Adrenal gland (tissue), 9 donors: ENCODE measurements at regions not wholly inside any gene's neighbourhood (a gene's known extent, or its start where the extent isn't known, plus 50 kb on each side); places are given as distances from the start of the nearest gene placed in this dataset.

ENCODE experiments used
- DNase-seq, 7 donors: peaks; one replicate each; pipeline ENCODE4 v3.0.0-alpha.2; 2019 to 2020
- H3K27ac ChIP-seq, 5 donors: fragments of 200-600 bp; sonication (generic) in 4 of 5; 1 replicate in 3 of 5; 2 replicates in 2 of 5; pipeline versions ENCODE4 v1.5.1 to v1.8.0; 2016 to 2020; ENCODE audit warnings: mild to moderate bottlenecking in 1 of 5
- H3K27me3 ChIP-seq: fragments of 200-600 bp; 2 replicates; pipeline ENCODE4 v1.8.0; 2021
- H3K36me3 ChIP-seq, 2 donors: fragments of 200-600 bp; replicated peaks in 1 of 2; 1 replicate in 1 of 2; 2 replicates in 1 of 2; pipeline versions ENCODE4 v1.5.1 to v1.8.0; 2018 to 2022
- H3K4me1 ChIP-seq, 2 donors: fragments of 200-600 bp; replicated peaks in 1 of 2; 1 replicate in 1 of 2; 2 replicates in 1 of 2; pipeline versions ENCODE4 v1.5.1 to v1.8.0; 2018 to 2021
- H3K4me3 ChIP-seq, 4 donors: fragments of 200-600 bp; sonication (generic) in 3 of 4; one replicate each; pipeline ENCODE4 v1.5.1; 2016 to 2018
- H3K9me3 ChIP-seq, 3 donors: fragments of 200-600 bp; sonication (generic) in 1 of 3; replicated peaks in 1 of 3; 1 replicate in 2 of 3; 2 replicates in 1 of 3; pipeline versions ENCODE4 v1.5.1 to v1.8.0; 2016 to 2021
- POLR2A ChIP-seq, 2 donors: fragments of 450-650 bp; IDR thresholded peaks; one replicate each; pipeline ENCODE4 v1.6.1; 2017; ENCODE audit warnings: antibody characterized with exemption in 2 of 2, mild to moderate bottlenecking in 2 of 2, moderate library complexity in 1 of 2
- WGBS, 4 donors: extraction: QIAGEN DNeasy Blood & Tissue Kit in 2 of 4; methylation state at CpG; one replicate each; pipeline versions ENCODE4 v1.1.5 to v1.1.7; 2013 to 2017; 5-methylcytosine and 5-hydroxymethylcytosine counted together
- intact Hi-C, 2 donors: fragments of 100-400 bp; cut with DNase I; formaldehyde crosslinking; loops; one replicate each; pipeline versions ENCODE4 v1.14.1 to v1.15.0; 2022 to 2023
- TF ChIP-seq, protein P1 (sequence below), 6 experiments: fragments of 450-650 bp in 4 of 6; fragments of 200-600 bp in 2 of 6; sonication (generic) in 1 of 6; IDR thresholded peaks; 1 replicate in 5 of 6; 2 replicates in 1 of 6; pipeline versions ENCODE4 v1.5.1 to v1.8.0; 2016 to 2021; ENCODE audit warnings: antibody characterized with exemption in 6 of 6, mild to moderate bottlenecking in 2 of 6, moderate library complexity in 1 of 6
- donor health status: healthy with polysubstance abuse.
- donor health status: Bipolar disorder and iron deficiency.
- donor health status: DM: yes; HTN: yes; CAD: no.
- donor health status: DM: no; HTN: no; CAD: no.
- donor health status: DM: no; HTN: no; CAD: no.

DNA sequence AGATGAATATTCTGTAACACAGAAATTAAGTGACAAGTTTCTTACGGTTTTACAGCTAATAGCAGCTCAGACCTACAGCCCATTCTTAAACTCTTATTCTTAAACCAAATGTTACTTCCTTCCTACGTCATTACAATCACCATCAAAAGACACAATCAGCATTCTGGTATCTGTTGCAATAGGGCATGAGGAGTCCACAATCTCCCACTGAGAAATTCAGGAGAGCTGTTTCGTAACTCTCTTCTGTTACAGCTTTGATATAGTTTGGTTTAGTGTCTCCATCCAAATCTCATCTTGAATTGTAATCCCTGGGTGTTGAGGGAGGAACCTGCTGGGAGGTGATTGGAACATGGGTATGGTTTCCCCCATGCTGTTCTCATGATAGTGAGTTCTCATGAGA, 163.4 kb downstream of the GAS1 start:
- Histone ChIP-seq H3K27ac (no peak overlapping the region), H3K4me1 (no peaks in the 10 kb centered on the region), H3K9me3 (no peaks in the 10 kb centered on the region), H3K4me3 (no peak overlapping the region), H3K36me3 (no peaks in the 10 kb centered on the region), H3K27me3 (no peaks in the 10 kb centered on the region)
- no peak for DNase-seq
- 49 to 85% (median 76%) methylated on average over 3 of the region's 3 CpGs for WGBS, 4 donors
- intact Hi-C loops, result no loop called here
- TF ChIP-seq, protein P1, sequence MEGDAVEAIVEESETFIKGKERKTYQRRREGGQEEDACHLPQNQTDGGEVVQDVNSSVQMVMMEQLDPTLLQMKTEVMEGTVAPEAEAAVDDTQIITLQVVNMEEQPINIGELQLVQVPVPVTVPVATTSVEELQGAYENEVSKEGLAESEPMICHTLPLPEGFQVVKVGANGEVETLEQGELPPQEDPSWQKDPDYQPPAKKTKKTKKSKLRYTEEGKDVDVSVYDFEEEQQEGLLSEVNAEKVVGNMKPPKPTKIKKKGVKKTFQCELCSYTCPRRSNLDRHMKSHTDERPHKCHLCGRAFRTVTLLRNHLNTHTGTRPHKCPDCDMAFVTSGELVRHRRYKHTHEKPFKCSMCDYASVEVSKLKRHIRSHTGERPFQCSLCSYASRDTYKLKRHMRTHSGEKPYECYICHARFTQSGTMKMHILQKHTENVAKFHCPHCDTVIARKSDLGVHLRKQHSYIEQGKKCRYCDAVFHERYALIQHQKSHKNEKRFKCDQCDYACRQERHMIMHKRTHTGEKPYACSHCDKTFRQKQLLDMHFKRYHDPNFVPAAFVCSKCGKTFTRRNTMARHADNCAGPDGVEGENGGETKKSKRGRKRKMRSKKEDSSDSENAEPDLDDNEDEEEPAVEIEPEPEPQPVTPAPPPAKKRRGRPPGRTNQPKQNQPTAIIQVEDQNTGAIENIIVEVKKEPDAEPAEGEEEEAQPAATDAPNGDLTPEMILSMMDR (IDR thresholded peaks at IDR 0.05), result no peak
- TF ChIP-seq POLR2A (IDR thresholded peaks at IDR 0.05), result no peak

DNA sequence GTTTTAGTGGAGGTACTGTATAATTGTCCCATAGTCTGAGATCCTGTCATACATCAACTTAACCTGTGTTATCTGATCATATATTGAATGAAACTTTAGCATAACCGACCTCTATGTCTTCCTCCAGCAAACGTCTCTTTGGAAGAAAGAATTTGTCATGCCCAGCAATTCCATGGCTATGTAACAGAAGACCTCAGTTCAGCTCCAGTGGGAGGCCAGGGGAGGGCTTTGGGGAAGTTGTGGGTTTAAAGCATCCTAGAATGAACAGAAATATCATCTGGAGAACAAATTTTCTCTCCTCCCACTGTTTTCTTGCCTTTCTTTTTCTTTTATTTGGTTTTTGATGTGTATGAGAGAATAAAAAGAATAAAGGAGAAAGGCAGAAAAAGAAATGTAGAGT, 164.5 kb downstream of the GAS1 start:
- TF ChIP-seq, protein P1 (IDR thresholded peaks at IDR 0.05), result no peak
- no peak for TF ChIP-seq POLR2A (IDR thresholded peaks at IDR 0.05)
- WGBS, 4 donors, result 64 to 79% (median 75%) methylated on average over 2 of the region's 2 CpGs
- no peaks in the 10 kb centered on the region for H3K36me3 ChIP-seq

DNA sequence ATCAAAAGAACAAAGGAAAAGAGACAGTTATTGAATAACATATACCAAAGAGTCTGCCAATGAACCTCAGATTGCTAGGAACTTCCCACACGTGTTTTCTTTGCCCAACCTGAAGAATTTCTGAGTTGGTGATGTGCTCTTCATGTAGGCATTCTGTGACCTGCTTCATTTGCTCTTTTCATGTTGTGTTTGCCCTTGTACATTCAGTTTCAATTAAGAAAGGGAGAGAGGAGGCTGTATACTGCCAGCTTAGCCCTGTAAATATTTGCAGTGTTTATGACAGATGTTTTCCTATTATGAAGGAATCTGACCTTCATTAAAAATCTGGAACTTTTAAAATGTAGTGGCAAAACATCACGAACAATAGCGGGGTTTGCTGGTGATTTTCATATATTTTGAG, 168.5 kb downstream of the GAS1 start:
- H3K4me3 ChIP-seq, result no peak overlapping the region
- intact Hi-C loops, result no loop called here
- no peaks in the 10 kb centered on the region for H3K4me1 ChIP-seq
- H3K36me3 ChIP-seq, result no peaks in the 10 kb centered on the region
- H3K27ac ChIP-seq, result no peak overlapping the region
- WGBS, 4 donors, result 85 to 94% (median 87%) methylated on average over 3 of the region's 3 CpGs
- TF ChIP-seq, protein P1 (IDR thresholded peaks at IDR 0.05), result no peak
- no peak for TF ChIP-seq POLR2A (IDR thresholded peaks at IDR 0.05)
- H3K9me3 ChIP-seq, result no peaks in the 10 kb centered on the region
- DNase-seq, result no peak
- H3K27me3 ChIP-seq, result no peaks in the 10 kb centered on the region

More for the DNA sequence above, 164.5 kb downstream of the GAS1 start:
- Histone ChIP-seq H3K4me1 (no peaks in the 10 kb centered on the region), H3K4me3 (no peak overlapping the region), H3K27me3 (no peaks in the 10 kb centered on the region), H3K9me3 (no peaks in the 10 kb centered on the region), H3K27ac (no peak overlapping the region)
- intact Hi-C loops, result no loop called here
- no peak for DNase-seq

DNA sequence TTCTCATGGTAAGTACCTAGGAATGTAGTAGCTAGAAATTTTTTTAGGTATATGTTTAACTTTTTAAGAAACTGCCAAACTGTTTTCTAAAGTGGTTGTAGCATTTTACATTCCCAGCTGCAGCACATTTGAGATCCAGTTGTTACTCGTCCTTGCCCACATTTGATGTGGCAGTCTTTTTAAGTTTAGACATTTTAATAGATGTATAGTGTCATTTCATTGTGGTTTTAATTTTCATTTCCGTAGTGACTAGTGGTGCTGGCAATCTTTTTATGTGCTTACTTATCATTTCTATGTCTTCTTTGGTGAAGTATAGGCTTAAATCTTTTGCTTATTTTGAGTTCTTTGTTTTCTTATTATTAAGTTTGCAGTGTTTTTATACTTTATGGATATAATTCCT, 171.6 kb downstream of the GAS1 start:
- intact Hi-C loops, result no loop called here
- Histone ChIP-seq H3K9me3 (no peaks in the 10 kb centered on the region), H3K4me1 (no peaks in the 10 kb centered on the region), H3K4me3 (no peak overlapping the region), H3K27me3 (no peaks in the 10 kb centered on the region), H3K36me3 (no peaks in the 10 kb centered on the region), H3K27ac (no peak overlapping the region)
- DNase-seq, result no peak
- 65 to 79% (median 74%) methylated on average over 2 of the region's 2 CpGs for WGBS, 4 donors
- TF ChIP-seq POLR2A (IDR thresholded peaks at IDR 0.05), result no peak
- TF ChIP-seq, protein P1 (IDR thresholded peaks at IDR 0.05), result no peak
